ENCODE measurements at regions not wholly inside any gene's neighbourhood (a gene's known extent, or its start where the extent isn't known, plus 50 kb on each side); places are given as distances from the start of the nearest gene placed in this dataset.

- TF ChIP-seq CTCF (conservative IDR thresholded peaks at IDR 0.05; ENCODE audit: low read depth, low read length) (no peak), EZH2phosphoT487 (IDR thresholded peaks at IDR 0.05; ENCODE audit: borderline replicate concordance, low read length) (no peak), EZH2 (IDR thresholded peaks at IDR 0.05; ENCODE audit: low read length, unreplicated experiment) (no peak)
- Histone ChIP-seq H4K20me1 (ENCODE audit: low read length) (no peaks in the 10 kb centered on the region), H3K27me3 (ENCODE audit: low read length) (peaks cover 8% of the 10 kb centered on the region; the same call in 1 of the 2 replicates), H3K9ac (ENCODE audit: low read length) (no peak overlapping the region), H3K4me3 (ENCODE audit: low read length) (no peak overlapping the region), H3K27ac (ENCODE audit: low read length) (no peak overlapping the region), H2AFZ (ENCODE audit: low read length) (no peak overlapping the region), H3K36me3 (ENCODE audit: low read depth, low read length) (no peaks in the 10 kb centered on the region), H3K79me2 (ENCODE audit: low read length) (no peaks in the 10 kb centered on the region), H3K9me2 (replicated peaks; ENCODE audit: low read length) (no peaks in the 10 kb centered on the region), H3K4me2 (ENCODE audit: low read length) (no peak overlapping the region), H3K9me3 (ENCODE audit: low read length) (no peaks in the 10 kb centered on the region), H3F3A (ENCODE audit: low read length, unreplicated experiment) (no peaks in the 10 kb centered on the region), H3K4me1 (ENCODE audit: insufficient read depth, low read length) (no peaks in the 10 kb centered on the region)
- CTCF ChIA-PET = no interaction called here
- intact Hi-C loops (cut with micrococcal nuclease) = no loop called here
- DNase-seq = no peak
- no TSS peak for BruUV-seq (replicated peaks)
- POLR2A ChIA-PET (ENCODE audit: unreplicated experiment) = no interaction called here
- ATAC-seq = no peak
These were observed 1228.2 kb upstream of the DDX18 start for GRCh38 chr2:116586328-116586689.

All from PC-3 (cell line).